Coronary artery (tissue), 2 donors: ENCODE measurements at regions not wholly inside any gene's neighbourhood (a gene's known extent, or its start where the extent isn't known, plus 50 kb on each side); places are given as distances from the start of the nearest gene placed in this dataset.

Source experiments
- DNase-seq: peaks from one replicate; pipeline ENCODE4 v3.0.0-alpha.2; 2017; ENCODE audit warnings: low spot score
- H3K27ac ChIP-seq, 2 donors: fragments of 200-600 bp; sonication (generic); one replicate each; pipeline ENCODE4 v1.5.1; 2016 to 2019
- H3K4me3 ChIP-seq: fragments of 200-600 bp; sonication (generic); 2 replicates; pipeline ENCODE4 v1.5.1; 2016; ENCODE audit warnings: mild to moderate bottlenecking, moderate library complexity
- CTCF ChIP-seq: fragments of 200-600 bp; sonication (generic); IDR thresholded peaks from one replicate; pipeline ENCODE4 v1.5.1; 2019; ENCODE audit warnings: antibody characterized with exemption

- H3K4me3 ChIP-seq: no peak overlapping the region
- no peak overlapping the region for H3K27ac ChIP-seq
- DNase-seq: peak; percentile 60
- no peak for TF ChIP-seq CTCF
These were observed 72.8 kb downstream of the TTLL2 start for GRCh38 chr6:167397712-167398111.

- no peak for TF ChIP-seq CTCF
- H3K27ac ChIP-seq: no peak overlapping the region
- H3K4me3 ChIP-seq: no peak overlapping the region
- no peak for DNase-seq
These were observed 73.5 kb downstream of the TTLL2 start for GRCh38 chr6:167398214-167399050.

- DNase-seq: peak; percentile 46
- no peak overlapping the region for H3K4me3 ChIP-seq
- no peak for TF ChIP-seq CTCF
- no peak overlapping the region for H3K27ac ChIP-seq
These were observed 74.1 kb downstream of the TTLL2 start for GRCh38 chr6:167399051-167399387.

GRCh38 chr6:167399599-167399998 lies 74.7 kb downstream of the TTLL2 start:
- TF ChIP-seq CTCF: no peak
- Histone ChIP-seq H3K4me3 (no peak overlapping the region), H3K27ac (no peak overlapping the region)
- peak; percentile 62 for DNase-seq

- TF ChIP-seq CTCF: no peak
- Histone ChIP-seq H3K27ac (no peak overlapping the region), H3K4me3 (no peak overlapping the region)
- DNase-seq: peak; percentile 67
These were observed 75.7 kb downstream of the TTLL2 start for GRCh38 chr6:167400482-167401138.

GRCh38 chr6:167401525-167402194 lies 76.8 kb downstream of the TTLL2 start:
- Histone ChIP-seq H3K27ac (no peak overlapping the region), H3K4me3 (no peak overlapping the region)
- DNase-seq: peak; percentile 43
- no peak for TF ChIP-seq CTCF
